K562 (cell line): ENCODE measurements at regions not wholly inside any gene's neighbourhood (a gene's known extent, or its start where the extent isn't known, plus 50 kb on each side); places are given as distances from the start of the nearest gene placed in this dataset.

Experiments used
- ARNT ChIP-seq, 2 experiments: fragments of 450-650 bp; IDR thresholded peaks; 2 replicates each; pipeline ENCODE4 v1.6.1; 2016; ENCODE audit warnings: mild to moderate bottlenecking in 1 of 2
- JUND ChIP-seq, 2 experiments: IDR thresholded peaks; 2 replicates in 1 of 2; 3 replicates in 1 of 2; pipeline ENCODE4 v1.6.1; 2011; ENCODE audit warnings: borderline replicate concordance in 2 of 2, low read depth in 2 of 2, low read length in 2 of 2, improper control_type of control experiment in 1 of 2, missing biosample characterization in 1 of 2, missing genetic modification characterization in 1 of 2, missing genetic modification reagents in 1 of 2
- NFATC3 ChIP-seq: fragments of 450-650 bp; IDR thresholded peaks from 2 replicates; pipeline ENCODE4 v1.6.1; 2017; ENCODE audit warnings: mild to moderate bottlenecking
- PYGO2 ChIP-seq: fragments of 450-650 bp; IDR thresholded peaks from 2 replicates; pipeline ENCODE4 v1.6.1; 2016; ENCODE audit warnings: mild to moderate bottlenecking, missing genetic modification characterization, moderate library complexity, missing compliant biosample characterization
- THRAP3 ChIP-seq: fragments of 450-650 bp; IDR thresholded peaks from 2 replicates; pipeline ENCODE4 v1.6.1; 2016; ENCODE audit warnings: mild to moderate bottlenecking, inconsistent platforms, borderline replicate concordance
- TRIM24 ChIP-seq, 2 experiments: fragments of 450-650 bp; IDR thresholded peaks; 2 replicates each; pipeline ENCODE4 v1.6.1; 2016
- TRIM28 ChIP-seq: fragments of 450-650 bp; IDR thresholded peaks from 2 replicates; pipeline ENCODE4 v1.6.1; 2017
- XRCC5 ChIP-seq: fragments of 200-400 bp; formaldehyde crosslinking; IDR thresholded peaks from 2 replicates; pipeline ENCODE4 v1.6.1; 2017; ENCODE audit warnings: low read depth, mild to moderate bottlenecking, low read length
- ZBTB7A ChIP-seq: IDR thresholded peaks from 2 replicates; pipeline ENCODE4 v1.6.1; 2011; ENCODE audit warnings: low read depth, mild to moderate bottlenecking, low read length, moderate library complexity, borderline replicate concordance; ENCODE audit not compliant: control insufficient read depth
- ZFP30 ChIP-seq: fragments of 250-450 bp; sonication (Bioruptor Pico); IDR thresholded peaks from 2 replicates; pipeline ENCODE4 v1.8.0; 2022; ENCODE audit warnings: moderate library complexity, mild to moderate bottlenecking, inconsistent platforms, borderline replicate concordance
- ZFX ChIP-seq: sonication (generic); formaldehyde crosslinking; IDR thresholded peaks from 2 replicates; pipeline ENCODE4 v1.8.0; 2022; ENCODE audit warnings: mild to moderate bottlenecking, missing genetic modification reagents, moderate library complexity
- ZNF143 ChIP-seq: sonication (generic); formaldehyde crosslinking; IDR thresholded peaks from 2 replicates; pipeline ENCODE4 v1.9.0; 2022; ENCODE audit warnings: mild to moderate bottlenecking, missing genetic modification reagents
- ZNF174 ChIP-seq: fragments of 250-450 bp; sonication (Bioruptor Pico); IDR thresholded peaks from 2 replicates; pipeline ENCODE4 v1.4.0; 2020; ENCODE audit warnings: mild to moderate bottlenecking
- ZNF41 ChIP-seq: fragments of 250-450 bp; sonication (Bioruptor Pico); conservative IDR thresholded peaks from 2 replicates; pipeline ENCODE4 v1.4.0; 2020; ENCODE audit warnings: mild to moderate bottlenecking
- ZNF830 ChIP-seq: fragments of 250-450 bp; sonication (Bioruptor Pico); IDR thresholded peaks from 2 replicates; pipeline ENCODE4 v1.5.0; 2021; ENCODE audit warnings: mild to moderate bottlenecking
- TF ChIP-seq, protein P1 (sequence below): fragments of 250-450 bp; sonication (Bioruptor Pico); IDR thresholded peaks from 2 replicates; pipeline ENCODE4 v1.4.0; 2020
- TF ChIP-seq, protein P2 (sequence below), 2 experiments: fragments of 450-650 bp; conservative IDR thresholded peaks; 2 replicates each; pipeline ENCODE4 v1.6.1; 2017; ENCODE audit warnings: mild to moderate bottlenecking in 2 of 2, moderate library complexity in 2 of 2
- TF ChIP-seq, protein P3 (sequence below), 2 experiments: fragments of 450-650 bp in 1 of 2; sonication (generic) in 1 of 2; formaldehyde crosslinking in 1 of 2; IDR thresholded peaks; 2 replicates each; pipeline versions ENCODE4 v1.7.1 to v1.9.0; 2016 to 2022; ENCODE audit warnings: inconsistent platforms in 1 of 2, mild to moderate bottlenecking in 1 of 2, missing genetic modification reagents in 1 of 2

DNA sequence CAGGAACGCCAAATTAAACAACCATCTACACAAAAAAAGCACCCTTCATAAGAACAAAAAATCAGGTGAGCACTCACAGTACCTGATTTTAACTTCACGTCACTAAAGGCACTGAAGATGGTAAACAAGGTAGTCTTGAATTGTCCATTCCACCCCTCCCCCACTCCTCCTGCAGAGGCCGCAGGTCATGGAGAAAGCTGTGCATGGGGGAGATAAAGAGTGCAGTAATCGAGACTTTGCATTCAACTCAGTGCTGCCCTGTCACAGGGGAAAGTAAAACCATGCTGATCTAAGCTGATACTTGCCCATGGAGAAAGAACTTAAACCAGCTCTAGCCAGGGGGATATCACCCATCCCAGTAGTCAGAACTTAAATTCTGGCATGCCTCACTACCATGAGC is 61.4 kb upstream of the LRIF1 start (continued):
- TF ChIP-seq, protein P1, sequence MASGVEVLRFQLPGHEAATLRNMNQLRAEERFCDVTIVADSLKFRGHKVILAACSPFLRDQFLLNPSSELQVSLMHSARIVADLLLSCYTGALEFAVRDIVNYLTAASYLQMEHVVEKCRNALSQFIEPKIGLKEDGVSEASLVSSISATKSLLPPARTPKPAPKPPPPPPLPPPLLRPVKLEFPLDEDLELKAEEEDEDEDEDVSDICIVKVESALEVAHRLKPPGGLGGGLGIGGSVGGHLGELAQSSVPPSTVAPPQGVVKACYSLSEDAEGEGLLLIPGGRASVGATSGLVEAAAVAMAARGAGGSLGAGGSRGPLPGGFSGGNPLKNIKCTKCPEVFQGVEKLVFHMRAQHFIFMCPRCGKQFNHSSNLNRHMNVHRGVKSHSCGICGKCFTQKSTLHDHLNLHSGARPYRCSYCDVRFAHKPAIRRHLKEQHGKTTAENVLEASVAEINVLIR (CRISPR knock-in tag), result no peak
- TF ChIP-seq ZNF830 (CRISPR knock-in tag) (no peak), TRIM28 (no peak; the same call in 1 of the 2 replicates), NFATC3 (no peak), ZFX (CRISPR knock-in tag) (no peak), ZNF174 (CRISPR knock-in tag) (no peak), ZNF143 (CRISPR knock-in tag) (no peak), THRAP3 (no peak), ARNT (IDR thresholded peaks at IDR 0.05) (no peak), TRIM24 (IDR thresholded peaks at IDR 0.05) (peak; percentile 63 to 76; a peak in 3 of 4 replicates), ZFP30 (no peak), PYGO2 (tag) (no peak), JUND (IDR thresholded peaks at IDR 0.05; ENCODE audit: borderline replicate concordance, low read depth, low read length) (peak; percentile 15; the same call in 1 of the 2 replicates), JUND (tag; IDR thresholded peaks at IDR 0.05; ENCODE audit: borderline replicate concordance, low read depth, low read length) (peak; percentile 42; the same call in 2 of the 3 replicates), XRCC5 (no peak), ZBTB7A (no peak), ZNF41 (CRISPR knock-in tag) (peak; percentile 98)
- TF ChIP-seq, protein P2, sequence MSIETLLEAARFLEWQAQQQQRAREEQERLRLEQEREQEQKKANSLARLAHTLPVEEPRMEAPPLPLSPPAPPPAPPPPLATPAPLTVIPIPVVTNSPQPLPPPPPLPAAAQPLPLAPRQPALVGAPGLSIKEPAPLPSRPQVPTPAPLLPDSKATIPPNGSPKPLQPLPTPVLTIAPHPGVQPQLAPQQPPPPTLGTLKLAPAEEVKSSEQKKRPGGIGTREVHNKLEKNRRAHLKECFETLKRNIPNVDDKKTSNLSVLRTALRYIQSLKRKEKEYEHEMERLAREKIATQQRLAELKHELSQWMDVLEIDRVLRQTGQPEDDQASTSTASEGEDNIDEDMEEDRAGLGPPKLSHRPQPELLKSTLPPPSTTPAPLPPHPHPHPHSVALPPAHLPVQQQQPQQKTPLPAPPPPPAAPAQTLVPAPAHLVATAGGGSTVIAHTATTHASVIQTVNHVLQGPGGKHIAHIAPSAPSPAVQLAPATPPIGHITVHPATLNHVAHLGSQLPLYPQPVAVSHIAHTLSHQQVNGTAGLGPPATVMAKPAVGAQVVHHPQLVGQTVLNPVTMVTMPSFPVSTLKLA (conservative IDR thresholded peaks at IDR 0.05), result 0 out of 4 replicates have a peak, but pooled peaks of 1 of the 2 experiments have one; percentile 43
- TF ChIP-seq, protein P3, sequence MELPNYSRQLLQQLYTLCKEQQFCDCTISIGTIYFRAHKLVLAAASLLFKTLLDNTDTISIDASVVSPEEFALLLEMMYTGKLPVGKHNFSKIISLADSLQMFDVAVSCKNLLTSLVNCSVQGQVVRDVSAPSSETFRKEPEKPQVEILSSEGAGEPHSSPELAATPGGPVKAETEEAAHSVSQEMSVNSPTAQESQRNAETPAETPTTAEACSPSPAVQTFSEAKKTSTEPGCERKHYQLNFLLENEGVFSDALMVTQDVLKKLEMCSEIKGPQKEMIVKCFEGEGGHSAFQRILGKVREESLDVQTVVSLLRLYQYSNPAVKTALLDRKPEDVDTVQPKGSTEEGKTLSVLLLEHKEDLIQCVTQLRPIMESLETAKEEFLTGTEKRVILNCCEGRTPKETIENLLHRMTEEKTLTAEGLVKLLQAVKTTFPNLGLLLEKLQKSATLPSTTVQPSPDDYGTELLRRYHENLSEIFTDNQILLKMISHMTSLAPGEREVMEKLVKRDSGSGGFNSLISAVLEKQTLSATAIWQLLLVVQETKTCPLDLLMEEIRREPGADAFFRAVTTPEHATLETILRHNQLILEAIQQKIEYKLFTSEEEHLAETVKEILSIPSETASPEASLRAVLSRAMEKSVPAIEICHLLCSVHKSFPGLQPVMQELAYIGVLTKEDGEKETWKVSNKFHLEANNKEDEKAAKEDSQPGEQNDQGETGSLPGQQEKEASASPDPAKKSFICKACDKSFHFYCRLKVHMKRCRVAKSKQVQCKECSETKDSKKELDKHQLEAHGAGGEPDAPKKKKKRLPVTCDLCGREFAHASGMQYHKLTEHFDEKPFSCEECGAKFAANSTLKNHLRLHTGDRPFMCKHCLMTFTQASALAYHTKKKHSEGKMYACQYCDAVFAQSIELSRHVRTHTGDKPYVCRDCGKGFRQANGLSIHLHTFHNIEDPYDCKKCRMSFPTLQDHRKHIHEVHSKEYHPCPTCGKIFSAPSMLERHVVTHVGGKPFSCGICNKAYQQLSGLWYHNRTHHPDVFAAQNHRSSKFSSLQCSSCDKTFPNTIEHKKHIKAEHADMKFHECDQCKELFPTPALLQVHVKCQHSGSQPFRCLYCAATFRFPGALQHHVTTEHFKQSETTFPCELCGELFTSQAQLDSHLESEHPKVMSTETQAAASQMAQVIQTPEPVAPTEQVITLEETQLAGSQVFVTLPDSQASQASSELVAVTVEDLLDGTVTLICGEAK (IDR thresholded peaks at IDR 0.05), result no peak
- TF ChIP-seq, protein P3 (CRISPR knock-in tag; IDR thresholded peaks at IDR 0.05), result no peak
